GM18519 (cell line): ENCODE measurements at regions not wholly inside any gene's neighbourhood (a gene's known extent, or its start where the extent isn't known, plus 50 kb on each side); places are given as distances from the start of the nearest gene placed in this dataset.

Experiments used
- ATAC-seq: cut with Tn5 transposase; IDR thresholded peaks from one replicate; pipeline ENCODE4 v1.9.1; 2021; ENCODE audit warnings: mild to moderate bottlenecking, moderate library complexity; ENCODE audit not compliant: unreplicated experiment, low FRiP score

DNA sequence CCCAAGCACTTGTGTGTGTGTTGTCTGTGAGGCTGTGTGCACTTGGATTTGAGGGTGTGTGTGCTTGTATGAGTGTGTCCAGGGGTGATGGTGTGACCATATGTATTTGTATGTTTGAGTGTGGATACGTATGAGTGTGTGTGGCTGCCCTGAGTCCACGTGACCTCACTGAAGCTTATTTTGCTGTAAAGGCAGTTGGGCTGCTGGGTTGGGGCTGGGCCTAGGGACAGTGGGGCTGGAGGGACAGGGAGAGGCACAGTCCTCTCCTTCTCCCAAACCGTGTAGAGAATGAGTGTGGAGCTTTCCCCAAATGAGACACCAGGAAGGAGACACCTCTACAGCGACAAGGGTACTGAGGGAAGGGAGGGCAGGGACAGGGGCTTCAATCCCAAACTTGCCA, 163.4 kb upstream of the TLE3 start:
- no peak for ATAC-seq

DNA sequence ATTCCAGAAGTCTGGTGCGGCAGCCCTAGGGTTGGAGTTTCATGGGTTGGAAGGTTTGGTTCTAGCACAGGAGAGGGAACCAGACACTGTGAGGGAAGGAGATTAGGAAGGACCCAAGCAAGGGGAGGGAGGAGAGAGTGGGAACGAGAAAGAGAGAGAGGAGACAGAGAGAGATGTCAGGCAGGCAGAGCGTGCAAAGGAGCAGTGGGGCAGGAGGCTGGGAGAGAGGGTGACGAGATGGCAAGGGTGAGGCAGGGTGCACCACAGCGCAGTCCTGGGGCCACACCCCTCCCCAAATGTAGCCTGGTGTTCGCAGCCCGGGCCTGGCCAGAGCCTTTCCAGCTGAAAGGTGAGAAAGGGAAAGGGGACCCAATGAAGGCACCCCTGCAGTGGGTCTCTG, 162.9 kb upstream of the TLE3 start:
- no peak for ATAC-seq

DNA sequence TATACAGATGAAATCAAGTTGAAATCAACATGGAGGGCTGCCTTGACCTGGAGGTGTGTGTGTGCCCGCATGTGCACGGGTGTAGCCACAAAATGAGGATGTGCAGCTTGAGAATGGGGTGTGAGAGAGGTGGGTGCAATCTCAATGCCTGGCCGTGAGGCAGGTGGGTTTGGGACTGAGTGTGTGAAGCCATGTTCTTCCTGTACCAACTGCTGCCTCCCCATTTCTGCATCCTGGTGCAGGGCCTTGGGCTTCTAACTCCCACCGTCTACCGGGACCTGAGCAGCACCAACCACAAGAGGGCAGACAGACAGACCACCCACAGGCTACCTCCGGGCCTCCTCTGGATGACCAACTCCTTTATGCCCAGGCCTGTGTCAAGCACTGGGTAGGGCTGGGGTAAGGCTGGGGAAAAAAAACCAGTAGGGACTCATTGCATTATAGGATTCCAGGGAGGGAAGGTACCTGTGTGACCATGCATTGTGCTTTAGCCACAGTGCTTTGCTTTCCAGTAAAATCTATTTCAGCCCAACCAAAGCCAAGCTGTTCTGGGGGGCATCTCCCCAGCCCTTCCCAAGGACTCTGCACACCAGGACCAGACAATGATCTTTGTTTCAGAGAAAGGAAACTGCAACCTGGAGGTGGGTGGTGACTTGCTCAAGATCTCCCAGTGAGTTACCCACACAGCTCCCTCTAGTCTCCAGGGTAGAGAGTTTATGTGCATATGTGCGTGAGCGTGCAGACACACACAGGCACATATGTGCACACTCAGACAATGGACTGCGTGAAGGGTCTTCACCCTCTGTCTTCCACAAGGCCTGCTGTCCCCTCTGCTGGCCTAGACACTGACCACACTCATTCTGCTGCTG, 162.2 kb upstream of the TLE3 start:
- no peak for ATAC-seq

DNA sequence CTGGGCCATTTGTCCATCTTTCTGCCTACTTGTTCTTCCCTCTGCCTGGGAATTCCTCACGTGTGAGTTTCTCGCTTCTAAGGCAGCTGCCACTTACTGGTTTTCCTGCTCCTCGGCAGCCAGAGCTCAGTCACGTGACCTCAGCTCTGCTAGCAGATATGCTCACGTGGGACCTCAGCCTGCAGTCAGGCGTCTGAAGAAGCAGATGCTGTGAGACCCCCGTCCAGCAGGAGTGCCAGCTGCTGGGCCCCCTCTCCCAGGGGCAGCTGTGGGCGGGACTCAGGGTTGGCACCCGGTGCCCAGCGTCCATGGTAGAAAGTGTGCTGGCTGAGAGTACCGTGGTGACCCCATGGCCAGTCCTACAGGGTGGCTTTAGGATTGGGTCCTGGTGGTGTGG, 161.3 kb upstream of the TLE3 start:
- ATAC-seq, result no peak

DNA sequence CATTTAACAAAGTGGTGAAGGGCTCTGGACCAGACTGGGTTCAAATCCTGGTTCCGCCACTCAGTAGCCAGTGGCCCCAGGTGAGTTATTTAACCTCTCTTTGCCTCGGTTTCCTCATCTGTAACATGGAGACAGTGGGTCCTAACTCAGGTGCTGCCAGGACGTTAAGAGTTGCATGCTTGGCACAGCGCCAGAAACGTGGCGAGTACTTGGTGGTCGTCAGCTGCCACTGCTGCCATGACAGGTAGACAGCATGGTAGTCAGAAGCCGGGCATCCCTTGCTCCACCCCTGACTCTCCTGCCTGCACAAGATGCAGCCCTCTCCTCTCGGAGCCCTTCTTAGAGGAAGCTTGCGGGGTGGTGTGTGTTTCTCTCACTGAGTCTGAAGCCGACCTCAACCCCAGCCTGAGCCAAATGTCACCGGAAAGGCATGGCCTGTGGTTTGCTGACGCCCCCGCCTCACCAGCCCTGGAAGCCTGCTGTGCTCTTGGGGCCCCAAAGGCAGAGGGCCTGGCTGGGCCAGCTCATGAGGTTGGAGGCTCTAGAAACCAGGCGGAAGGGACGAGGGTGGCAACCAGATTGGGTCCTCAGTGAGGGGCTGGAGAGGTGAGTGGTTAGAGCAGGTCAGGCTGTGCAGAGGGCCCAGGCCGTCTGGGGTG, 160.8 kb upstream of the TLE3 start:
- ATAC-seq, result no peak

DNA sequence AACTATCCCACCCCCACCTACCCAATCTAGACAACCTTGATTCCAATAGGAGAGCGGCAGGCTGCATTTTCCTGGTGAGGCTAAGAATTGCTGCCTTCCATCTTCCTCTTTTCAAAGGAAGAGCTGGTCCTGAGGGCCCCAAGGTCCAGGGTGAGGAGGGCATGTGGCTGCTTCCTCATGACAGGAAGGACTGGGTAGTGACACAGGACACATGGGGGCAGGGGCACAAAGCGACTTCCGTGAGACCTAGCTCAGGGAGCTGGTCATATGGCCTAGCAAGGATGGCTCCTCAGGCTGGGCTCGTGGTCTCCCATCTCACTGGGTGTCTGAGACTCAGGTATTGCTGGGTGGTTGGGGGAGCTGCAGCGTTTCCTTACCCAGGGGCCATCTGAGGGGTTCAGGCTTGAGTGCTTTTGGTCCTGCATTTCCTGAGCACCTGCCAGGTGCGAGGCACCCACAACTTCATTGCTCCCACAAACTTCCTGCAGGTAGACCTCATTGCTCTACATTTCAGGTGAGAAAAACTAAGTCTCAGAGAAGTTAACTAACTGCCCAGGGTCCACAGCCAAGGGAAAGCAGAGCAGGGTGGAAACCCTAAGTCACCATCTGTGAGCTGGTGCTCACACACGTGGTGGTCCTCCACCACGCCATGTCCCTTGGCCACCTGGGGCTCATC, 160.0 kb upstream of the TLE3 start:
- ATAC-seq, result no peak

DNA sequence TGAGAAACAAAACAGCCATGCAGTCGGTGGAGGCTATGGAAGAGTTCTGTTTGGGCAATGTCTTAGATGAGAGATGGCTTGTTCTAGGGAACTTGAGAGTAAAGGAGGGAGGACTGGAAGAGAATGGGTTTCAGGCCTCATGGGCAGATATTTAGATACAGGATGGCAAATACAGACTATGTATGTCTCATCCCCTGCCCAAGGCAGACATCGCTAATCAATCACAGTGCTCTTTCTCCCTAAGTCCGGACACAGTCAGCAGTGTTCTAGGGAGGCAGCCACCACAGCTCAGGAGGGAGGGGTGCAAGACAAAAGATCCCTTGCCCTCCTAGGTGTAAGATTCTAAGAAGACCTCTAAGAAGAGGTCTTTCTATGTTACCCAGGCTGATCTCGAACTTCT, 159.3 kb upstream of the TLE3 start:
- ATAC-seq, result no peak

DNA sequence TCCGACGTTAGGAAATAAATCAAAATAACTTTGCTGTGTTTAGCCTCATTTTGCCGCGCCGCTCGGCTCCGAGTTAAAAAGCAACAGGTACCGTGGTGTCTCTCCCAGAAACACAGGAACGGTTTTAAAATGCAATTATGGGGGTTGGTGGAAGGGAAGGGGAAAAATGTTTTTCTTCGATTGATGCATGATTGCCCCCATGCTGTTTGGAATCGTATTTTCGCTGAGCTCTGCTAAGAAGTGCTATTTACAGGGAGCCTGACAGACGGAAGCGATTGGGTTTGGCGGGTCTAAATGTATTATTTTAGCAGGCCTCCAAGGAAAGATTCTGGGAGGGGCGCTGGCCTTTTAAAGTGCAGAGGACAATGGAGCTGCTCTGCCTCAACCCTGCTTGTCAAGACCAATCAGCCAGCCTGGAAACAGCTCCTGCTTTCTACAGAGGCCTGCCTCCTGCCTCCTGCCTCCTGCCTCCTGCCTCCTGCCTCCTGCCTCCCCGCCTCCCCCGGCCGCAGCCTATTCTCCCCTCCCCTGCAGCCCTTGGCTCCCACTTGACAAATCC, 156.7 kb upstream of the TLE3 start:
- no peak for ATAC-seq

DNA sequence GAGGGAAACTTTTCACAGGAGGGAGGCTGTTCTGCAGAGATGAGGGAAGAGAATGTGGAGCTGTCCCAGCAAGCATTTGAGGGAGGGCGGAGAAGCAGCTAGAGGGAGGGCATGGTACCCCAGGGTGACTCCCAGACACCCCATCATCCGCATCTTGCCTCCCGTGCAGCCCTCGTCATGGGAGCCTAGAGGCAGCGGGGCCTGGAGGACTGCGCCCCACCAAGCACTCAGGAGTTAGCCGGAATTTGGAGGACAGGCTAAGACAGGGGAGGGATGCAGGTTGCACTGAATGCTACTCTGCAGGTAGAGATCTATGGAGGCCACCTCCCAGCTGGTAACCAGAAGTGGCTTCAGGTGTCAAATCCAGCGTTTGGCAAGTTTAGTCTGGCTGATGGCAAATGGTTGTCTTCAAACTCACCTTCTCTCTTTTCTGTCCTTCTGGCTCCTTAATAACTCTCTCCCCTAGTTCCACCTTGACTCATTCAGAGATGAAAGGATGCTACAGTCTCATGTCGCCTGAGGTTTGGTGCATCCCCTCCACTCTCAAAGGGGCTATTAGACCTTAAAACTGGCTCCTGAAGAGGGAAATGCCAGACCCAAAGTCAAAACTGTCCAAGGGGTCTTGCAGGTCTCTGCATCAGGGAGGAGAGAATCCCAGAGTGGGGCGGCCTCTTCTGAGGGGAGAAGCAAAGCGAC, 155.9 kb upstream of the TLE3 start:
- no peak for ATAC-seq

DNA sequence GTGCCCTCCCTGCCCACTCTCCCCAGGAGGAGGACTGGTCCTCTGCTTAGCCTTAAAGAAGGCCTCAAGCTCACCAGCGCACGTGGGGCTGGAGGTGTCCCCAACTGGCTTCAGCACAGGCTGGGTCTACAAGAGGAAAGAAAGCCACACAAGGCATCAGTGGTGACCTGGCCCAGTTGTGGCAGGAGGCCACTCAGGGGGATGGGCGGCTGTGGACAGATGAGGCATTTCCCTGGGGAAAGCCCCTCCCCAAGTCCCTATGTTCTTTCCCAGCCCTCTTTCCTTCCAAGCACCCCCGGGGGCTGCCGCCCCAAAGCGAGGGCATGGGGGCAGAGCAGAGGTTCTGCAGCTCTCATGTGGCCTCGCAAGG, 155.2 kb upstream of the TLE3 start:
- ATAC-seq, result no peak

DNA sequence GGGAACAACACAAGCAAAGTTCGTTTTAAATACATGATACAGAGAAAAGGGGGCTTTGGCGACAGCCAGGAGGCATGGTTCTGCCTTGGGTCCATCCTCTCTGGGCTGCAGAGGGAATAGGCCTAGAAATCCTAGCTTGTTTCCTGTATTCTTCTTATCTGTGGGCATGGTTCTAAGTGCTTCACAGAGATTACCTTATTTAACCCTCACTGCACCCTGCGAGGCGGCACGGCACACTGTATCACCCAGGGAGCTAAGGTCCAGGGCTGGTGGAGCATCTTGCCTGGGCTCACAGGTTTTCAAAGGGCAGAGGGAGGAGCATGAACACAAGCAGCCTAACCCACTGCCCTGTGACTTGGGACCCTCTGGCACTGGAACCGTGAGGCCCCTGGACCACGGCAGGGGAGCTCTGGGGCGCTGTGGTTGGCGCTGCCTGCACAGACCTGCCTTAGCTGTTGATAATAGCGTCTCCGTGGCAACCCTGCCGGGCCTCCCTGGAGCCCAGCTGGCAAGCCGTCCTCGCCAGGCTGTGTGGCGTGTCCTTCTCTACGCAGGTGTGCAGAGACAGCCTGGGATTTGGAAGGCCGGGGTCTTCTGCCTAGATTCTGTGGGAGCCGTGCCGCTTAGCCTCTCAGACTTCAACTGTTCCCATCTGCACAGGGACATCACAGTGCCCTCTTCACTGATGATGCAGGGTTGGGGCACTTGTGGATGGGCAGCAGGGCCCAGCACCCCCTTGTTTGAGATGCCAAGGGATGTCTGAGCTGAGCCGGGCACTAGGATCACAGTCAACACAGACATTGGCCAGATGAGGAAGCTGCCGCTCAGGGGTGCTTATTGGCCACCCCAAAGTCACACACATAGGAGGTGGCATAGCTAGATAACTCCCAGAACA, 154.6 kb upstream of the TLE3 start:
- no peak for ATAC-seq

DNA sequence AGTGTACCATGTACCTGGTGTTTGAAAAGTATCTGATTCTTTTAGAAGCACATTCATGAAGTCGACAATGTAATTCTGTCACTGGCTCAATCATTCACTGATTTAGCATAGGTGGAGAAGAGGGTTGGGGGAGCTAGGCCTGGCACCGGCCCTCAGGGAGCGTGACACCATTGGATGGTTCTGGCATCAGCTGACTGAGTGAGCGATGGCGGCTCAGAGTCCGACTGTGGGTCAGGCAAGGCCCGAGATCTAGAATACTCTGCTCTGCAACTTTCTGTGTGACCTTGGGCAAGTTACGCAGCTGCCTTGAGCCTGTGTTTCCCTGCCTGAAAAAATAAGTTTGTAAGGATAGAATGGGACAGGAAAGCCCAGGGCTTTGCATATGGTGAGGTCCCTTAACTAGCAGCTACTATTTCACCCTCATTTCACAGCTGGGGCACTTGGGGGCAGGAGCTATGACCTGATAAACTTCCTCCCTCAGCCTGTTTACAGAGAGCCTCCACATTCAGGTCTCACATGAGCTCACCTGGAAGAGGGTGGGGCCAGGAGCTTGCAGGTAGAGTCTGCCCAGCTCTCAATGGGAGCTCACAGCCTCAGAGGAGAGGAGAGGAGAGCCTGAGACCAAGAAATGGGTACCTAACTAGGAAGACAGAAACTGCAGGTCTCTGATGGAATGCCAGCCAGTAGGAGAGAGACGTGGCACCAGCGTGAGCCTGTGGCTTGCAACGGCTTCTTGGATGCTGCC, 153.7 kb upstream of the TLE3 start:
- ATAC-seq, result no peak

DNA sequence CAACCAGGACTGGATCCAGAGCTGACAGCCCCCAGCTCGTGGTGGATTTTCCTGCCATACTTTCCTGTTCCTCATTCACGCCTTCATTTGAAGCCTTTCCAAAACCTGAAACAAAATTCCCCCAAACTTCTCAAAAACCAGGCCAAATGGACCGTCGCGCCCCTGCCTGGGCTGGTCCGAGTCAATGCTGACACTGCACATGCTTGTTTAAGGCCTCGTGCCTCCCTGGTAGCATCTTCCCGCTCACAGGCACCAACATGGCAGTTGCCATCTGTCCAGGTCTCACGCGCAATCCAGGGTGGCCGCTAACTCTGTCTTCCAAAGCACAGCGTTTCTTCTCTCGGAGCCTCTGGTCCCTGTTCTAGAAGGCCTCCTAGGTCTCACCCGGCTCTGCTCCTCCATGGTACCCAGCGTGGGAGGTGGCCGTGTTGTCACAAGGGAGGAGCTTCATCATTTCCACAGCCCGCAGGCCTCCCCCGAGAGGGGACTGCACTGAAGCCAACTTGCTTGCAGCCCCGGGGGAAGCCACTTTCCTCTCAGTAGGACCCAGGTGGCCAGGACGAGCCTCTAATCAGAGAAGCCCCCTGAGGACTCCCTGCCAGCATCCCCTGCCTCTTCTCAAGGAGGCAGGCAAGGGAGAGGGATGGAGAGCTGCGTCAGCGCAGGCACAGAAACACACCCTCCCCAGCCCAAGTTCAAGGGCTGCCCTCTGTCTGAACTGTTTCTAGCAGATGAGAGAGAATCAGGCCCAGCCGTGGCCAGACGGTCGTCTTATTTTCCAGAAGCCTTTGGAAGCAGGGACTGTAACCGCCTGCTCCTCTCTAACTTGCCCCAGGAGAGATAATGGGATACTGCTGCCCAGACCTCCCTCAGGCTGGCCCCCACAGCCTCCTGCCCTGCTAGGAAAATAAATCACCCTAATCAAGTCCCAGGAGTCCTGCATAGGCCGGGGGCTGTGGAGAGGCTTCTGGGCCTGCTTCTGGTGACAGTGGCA, 152.8 kb upstream of the TLE3 start:
- no peak for ATAC-seq

DNA sequence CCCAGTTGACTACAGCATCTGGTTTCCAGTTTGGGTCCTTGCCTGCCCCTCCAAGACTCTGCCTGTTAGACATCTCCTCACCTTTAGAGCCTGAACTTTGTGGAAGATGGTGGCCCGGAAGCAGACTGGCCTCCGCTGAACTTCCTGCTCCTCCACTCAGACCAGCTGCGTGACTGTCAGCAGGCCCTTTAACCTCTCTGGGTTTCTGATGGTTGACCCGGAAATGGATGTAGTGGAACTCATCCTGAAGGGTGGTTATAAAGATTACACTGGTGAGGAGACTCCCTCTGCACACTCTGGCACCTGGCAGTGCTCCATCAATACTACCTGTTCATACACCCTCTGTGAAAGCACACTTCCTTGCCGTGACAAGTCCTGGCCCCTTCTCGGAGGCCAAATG, 151.9 kb upstream of the TLE3 start:
- no peak for ATAC-seq

DNA sequence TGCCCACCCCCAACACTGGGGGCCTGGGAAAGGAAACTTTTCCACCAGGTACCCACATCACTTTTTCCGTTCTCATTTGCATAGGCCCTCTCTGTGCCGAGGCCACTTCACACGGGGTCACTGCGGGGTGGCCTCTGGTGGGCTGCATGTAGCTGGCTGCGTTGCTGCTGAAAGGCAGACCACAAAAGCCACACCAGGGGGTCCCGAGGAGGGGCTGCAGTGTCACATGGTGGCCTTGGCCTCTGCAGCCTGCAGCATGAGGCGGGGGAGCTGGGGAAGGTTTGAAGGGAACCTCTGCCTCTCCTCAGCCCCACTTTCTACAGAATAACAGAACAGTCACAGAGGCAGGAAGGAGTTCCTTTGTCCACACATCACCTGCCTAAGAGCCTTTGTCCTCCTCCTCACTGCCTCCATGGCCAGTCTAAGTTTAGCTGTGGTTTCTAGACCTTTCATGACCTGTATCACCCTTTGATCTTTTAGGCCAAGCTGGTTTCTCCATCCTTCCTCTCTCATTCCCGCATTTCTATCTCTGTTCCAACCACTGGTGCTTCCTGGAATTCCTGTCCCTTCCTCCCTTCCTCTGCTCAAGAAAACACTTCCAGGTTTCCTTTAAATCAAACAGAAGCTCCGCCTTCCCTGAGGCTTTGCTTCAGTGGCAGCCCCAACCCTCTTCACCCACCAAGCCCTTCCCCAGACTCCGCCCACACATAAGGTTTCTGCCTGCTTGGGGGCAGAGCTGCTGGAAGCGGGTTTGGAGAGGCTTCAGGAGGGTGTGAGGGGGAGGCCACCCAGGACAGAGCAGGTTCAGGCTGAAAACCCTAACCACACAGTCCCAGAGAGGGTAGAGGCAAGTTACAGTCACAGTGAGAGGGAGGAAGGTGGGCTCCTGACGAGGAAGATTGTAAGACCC, 150.7 kb upstream of the TLE3 start:
- ATAC-seq, result no peak

DNA sequence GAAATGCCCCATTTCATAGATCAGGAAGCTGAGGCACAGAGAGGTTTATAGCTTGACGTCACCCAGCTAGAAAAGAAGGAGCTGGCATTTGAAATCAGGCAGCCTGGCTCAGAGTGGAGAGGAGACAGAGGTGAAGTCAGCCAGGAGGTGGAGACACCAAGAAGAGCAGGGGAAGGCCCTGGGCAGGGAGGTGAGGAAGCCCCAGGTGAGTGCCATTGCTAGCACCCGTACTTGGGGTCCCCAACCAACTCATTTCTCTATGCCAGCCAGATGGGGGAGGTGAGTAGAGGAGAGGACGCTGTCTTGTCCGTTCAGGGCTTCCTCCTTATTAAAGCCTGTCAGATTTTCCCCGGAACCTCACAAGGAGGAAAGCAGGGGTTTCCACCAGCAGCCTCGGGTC, 149.6 kb upstream of the TLE3 start:
- ATAC-seq, result no peak
